NCI-H2107 (cell line): ENCODE measurements at regions not wholly inside any gene's neighbourhood (a gene's known extent, or its start where the extent isn't known, plus 50 kb on each side); places are given as distances from the start of the nearest gene placed in this dataset.

Experiments used
- DNase-seq: peaks from one replicate; lab custom pipeline; 2025; lab: John Stamatoyannopoulos, UW

DNA sequence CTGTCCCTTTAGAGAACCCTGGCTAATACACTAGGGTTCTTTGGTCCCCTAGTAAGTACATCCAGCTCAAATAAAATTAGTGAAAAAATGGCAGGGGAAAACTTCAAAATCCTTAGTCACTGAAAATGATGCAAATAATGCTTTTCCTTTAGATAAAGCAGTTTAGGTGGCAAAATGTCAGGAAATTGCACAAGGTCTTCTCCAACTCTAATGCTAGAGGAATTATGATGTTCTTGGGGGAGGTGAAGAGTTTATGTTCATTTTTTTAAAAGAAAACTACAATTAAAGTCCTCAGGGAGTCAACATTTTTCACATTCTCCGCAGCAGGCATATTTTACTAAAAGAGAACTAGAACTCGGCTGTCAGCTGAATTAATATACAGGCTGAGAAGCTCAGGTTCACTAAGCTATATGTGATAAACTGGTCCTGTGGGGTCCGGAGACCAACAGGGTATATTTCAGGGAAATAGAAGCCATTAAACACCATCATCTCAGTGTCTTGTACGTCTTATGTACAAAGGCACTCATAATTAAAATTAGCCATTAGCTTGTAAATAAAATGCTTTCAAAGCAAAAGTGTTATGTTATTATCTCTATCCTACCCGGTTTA, 1164.7 kb upstream of the AUTS2 start:
- no peak for DNase-seq

DNA sequence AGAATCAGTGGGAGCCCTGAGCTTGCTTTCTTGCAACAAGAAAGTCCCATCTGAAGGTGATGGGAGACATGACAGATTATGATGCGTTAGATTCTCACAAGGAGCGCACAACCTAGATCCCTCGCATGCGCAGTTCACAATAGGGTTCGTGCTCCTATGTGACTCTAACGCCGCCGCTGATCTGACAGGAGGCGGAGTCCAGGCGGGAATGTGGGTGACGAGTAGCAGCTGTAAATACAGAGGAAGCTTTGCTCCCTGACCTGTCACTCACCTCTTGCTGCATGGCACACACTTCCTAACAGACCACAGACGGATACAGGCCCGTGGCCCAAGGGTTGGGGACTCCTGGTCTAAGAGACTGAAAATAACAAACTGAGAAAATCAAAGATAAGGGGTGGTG, 1163.4 kb upstream of the AUTS2 start:
- DNase-seq, result no peak

DNA sequence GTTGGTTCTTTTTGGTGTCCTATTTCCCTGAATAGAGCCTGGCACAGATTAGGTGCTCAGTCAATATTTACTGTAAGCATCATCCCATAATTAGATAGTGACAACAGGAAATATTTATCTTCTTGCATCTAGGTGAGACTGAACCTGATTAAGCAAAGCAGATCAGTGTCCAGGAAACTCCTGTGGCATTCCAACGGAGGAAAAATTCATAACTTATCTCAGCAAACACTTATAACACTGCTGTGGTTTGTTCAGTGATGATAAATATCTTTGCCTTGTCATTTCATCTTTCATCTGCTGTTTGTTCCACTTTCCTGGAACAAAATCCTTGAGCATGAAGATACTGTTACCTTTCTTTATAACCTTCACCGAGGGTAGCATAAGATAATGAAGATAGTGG, 1160.3 kb upstream of the AUTS2 start:
- no peak for DNase-seq

DNA sequence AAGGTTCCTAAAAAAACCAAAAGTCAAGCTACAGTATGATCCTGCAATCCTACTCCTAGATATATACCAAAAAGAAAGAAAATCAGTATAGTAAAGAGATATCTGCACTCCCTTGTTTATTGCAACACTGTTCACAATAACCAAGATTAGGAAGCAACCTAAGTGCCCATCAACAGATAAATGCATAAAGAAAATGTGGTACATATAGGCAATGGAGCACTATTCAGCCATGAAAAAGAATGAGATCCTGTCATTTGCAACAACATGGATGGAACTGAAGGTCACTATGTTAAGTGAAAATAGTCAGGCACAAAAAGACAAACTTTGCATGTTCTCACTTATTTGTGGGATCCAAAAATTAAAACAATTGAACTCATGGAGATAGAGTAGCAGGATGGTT, 1159.5 kb upstream of the AUTS2 start:
- no peak for DNase-seq

DNA sequence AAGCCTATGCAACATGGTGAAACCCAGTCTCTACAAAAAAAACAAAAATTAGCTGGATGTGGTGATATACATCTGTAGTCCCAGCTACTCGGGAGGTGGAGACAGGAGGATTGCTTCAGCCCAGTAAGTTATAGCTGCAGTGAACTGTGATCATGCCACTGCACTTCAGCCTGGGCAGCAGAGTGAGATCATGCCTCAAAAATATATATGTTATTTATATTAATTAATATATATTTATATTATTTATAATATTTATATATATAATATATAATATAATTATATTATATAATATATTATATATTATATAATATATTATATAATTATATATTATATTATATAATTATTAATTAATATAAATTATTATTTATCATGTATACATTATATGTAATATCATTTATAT, 1158.4 kb upstream of the AUTS2 start:
- DNase-seq, result no peak

DNA sequence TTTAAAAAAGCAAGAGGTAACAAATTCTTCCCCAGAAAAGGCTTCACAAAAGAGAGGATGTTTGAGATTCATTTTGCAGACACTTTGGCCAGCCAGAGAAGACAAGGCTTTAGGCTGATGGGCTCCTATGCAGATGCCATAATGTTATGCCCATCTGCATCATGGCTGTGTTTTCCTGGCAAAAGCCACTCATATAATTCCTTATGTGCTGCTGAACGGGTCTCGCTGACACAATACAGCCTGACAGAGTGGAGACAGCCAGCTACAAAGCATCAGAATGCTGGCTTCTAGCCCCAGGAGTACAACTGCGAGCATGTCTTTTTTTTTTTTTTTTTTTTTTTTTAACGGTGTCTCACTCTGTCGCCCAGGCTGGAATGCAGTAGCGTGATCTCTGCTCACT, 1157.4 kb upstream of the AUTS2 start:
- DNase-seq, result no peak

DNA sequence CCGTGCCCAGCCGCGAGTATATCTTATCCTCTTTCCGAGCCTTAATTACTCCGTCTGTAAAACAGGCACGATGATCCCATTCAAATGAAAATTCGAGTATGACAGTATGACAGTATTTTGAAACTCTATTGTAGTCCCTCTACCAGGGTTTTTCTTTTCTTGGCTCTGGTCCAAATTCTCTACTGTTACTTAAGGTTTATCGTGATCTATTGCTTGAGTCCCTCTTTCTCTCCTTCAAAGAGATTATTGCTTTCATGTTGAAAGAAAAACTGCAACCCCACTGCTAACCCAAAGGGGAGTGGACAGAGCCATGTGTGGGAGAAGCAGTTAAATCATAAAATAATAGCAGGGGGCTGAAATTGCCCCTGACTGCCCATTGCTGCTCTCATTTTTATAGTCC, 1156.6 kb upstream of the AUTS2 start:
- DNase-seq, result no peak

DNA sequence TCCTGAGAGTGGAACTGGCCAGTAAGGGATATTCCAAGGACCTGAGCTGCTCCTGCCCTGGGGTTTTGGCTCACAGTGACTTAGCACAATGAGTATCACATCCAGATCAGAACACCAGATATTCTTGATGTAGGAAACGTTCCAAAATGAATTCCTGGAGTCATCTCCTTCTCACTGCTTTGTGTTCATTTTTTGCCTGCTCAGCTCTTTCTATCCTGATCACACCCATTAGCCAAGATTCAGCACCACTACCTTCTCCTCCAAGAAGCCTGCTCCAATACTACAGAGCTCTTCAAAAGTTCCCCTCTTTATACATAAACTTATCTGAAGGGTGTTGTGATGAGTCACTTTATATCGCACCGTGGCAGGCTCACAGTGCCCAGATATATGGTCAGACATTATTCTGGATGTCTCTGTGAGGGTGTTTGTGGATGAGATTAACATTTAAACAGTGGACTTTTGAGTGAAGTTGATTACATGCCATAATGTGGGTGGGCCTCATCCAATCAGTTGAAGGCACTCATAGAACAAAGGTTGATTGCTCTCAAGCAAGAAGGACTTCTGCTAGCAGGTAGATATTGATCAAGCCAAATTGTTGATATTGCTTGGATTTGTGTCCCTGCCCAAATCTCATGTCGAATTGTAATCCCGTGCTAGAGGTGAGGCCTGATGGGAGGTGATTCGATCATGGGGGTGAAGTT, 1155.2 kb upstream of the AUTS2 start:
- no peak for DNase-seq

DNA sequence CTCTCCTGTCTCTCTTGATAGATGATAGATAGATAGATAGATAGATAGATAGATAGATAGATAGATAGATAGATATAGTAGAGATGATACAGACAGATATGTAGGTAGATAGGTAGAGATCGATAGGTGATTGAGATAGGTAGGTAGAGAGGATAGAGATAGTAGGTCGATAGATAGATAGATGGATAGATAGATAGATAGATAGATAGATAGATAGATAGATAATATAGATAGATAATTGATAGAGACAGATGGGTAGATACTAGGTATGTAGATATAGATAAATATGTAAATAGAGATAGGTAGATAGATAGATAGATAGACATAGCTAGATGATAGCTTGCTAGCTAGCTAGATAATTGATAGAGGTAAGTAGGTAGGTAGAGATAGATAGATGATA, 1154.2 kb upstream of the AUTS2 start:
- no peak for DNase-seq

DNA sequence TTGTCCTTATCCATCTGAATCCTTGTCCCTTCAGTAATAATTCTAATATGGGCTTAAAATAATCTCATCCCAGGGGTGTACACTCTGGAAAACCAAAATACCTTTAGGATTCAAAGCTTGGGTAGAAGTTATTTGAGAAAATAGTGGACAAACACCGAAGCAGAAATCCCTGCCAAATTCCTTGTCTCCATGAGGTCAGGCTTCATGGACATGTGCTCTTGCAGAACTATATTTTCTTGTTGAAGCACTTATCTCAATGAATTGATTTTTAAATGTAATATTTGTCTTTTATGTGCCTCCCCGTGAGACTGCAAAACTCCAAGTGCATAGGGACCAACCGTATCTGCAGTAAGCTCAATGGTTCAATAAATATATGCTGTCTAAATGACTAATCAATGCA, 1153.3 kb upstream of the AUTS2 start:
- no peak for DNase-seq

DNA sequence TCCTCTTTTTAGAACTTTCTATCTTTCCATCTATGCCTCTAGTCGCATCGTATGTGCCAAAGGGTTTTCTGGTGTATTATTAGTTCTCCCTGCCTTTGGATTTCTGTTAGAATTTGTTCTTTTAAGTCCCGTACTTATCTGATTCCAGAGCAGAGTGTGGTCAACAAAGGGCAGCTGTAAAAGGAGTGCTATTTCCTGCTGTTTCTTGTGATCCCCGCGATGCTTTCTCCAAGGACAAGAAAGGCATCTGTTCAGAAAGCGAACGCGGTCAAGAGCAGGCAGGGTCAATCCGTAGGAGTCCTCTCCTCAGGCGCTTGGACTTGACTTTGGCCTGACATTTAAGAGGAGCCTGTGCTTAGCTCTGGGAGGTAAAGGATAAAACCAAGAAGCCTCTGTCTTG, 1152.1 kb upstream of the AUTS2 start:
- DNase-seq, result no peak

DNA sequence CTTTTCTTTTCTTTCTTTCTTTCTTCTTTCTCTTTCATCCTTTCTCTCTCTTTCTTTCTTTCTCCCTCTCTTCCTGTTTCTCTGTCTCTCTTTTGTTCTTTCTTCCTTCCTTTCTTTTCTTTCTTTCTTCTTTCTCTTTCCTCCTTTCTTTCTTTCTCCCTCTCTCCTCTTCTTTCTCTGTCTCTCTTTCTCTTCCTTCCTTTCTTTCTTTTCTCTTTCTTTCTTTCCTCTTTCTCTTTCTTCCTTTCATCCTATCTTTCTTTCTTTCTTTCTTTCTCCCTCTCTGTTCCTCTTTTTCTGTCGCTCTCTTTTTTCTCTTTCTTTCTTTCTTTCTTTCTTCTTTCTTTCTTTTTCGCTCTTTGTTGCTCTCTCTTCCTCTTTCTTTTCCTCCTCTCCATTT, 1149.2 kb upstream of the AUTS2 start:
- no peak for DNase-seq

DNA sequence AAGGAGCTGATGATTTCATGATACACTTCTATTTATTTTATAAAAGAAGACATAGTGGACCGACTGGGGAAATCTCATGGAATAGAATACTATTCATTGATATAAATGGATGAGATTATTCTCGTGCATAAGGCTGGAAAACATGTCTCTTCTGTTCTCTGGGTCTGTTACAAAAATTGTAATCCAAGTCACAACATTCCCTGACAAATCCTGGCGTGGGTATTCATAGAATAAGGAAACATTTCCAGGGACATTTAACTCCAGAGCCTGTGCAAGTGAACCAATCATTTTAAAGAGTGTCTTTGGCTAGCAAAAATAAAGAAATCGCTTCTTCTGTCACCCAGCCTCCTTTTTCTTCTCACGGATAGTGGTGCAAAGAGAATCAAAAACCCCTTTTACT, 1148.5 kb upstream of the AUTS2 start:
- DNase-seq, result no peak

DNA sequence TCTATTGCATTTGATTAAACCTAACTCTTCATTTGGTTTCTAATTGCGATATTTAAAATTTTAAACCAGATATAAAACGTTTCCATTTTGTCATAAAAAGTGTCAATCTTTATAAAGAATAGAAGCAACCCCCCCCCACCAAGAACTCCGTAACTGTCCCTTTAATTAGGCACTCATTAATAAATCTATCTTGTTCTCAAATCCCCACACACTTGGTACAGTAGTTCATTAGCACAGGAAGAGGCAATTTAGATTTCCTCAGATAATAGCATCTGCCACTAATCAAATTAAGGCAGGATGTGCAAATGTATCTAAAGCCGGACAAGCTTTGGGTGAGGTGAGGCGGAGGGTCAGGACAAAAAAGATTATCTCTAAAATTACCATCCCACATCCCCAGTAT, 1143.3 kb upstream of the AUTS2 start:
- DNase-seq, result no peak

DNA sequence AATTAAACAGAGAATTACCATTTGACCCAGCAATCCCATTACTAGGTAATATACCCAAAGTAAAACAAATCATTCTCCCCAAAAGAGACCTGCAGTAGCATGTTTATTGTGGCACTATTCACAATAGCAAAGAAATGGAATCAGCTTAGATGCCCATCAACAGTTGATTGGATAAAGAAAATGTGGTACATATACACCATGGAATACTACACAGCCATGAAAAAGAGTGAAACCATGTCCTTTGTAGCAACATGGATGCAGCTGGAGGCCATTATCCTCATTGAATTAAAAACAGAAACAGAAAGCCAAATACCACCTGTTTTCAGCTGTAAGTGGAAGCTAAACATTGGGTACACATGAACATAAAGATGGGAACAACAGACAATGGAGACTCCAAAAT, 1141.8 kb upstream of the AUTS2 start:
- DNase-seq, result no peak

DNA sequence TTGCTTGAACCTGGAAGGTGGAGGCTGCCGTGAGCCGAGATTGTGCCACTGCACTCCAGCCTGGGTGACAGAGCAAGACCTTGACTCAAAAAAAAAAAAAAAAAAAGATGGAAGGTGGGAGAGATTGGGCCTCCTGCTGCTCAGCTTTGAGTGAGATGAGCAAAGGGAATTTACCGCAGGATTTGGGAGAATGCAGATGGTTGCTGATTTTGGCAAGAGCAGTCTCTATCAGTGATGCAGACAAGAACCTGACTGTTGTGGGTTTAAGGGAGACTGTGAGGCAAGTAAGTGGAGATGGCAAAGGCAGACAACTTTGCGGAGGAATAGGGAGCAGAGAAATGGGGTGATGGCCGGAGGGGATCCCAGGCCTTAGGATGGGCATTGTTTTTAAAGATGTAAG, 1140.8 kb upstream of the AUTS2 start:
- no peak for DNase-seq

DNA sequence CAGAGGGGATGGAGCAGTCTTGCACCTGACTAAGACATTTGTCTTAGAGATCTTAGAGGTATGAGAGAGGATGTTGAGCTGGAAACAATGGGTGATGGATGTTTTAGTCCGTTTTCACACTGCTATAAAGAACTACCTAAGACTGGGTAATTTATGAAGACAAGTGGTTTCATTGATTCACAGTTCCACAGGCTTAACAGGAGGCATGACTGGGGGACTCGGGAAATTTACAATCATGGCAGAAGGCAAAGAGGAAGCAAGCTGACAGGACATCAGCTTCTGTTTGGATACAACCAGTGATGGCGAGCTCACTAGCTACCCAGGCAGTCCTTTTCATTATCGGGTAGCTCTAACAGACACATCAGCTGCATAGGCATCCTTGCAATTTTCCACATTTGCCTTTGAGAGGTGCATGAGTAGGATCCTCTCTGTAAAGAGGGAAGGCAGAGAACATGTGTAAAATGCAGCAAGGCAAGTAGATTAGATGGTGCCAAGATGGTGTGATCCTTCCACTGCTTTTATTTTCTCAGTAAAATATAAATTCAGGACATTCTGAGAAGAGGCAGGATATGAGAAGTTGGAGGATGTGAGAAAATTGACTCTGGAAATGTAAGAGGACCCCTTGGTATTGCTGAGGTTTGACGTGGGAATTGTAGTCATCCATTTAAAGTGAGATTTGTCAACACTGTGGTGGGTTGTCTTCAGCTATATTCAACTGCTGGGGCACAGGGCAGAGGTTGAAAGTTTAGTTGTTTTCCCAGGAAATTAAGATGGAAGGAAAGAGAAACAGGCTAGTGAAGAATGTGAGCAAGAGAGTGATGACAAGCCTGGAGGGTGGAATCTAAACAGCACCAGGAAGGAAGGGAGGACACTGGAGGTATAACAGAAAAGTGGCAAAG, 1140.0 kb upstream of the AUTS2 start:
- DNase-seq, result no peak

DNA sequence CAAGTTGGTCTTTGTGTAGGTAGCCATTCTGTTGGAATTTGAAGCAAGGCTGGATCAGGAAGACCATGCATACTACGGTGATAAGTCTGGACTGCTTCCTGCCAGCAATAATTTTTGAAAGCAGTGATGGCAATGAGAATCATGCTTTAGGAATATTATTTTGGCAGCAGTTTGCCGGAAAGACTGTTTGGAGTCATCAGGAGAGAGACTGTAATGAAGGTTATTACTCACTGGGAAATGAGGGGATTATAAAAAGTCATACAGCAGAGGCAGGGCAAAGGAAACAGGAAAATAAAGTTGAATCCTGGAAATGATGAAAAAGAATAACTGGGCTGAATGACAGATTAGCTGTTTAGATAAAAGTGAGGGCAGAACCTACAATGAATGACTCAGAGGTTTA, 1136.8 kb upstream of the AUTS2 start:
- no peak for DNase-seq

DNA sequence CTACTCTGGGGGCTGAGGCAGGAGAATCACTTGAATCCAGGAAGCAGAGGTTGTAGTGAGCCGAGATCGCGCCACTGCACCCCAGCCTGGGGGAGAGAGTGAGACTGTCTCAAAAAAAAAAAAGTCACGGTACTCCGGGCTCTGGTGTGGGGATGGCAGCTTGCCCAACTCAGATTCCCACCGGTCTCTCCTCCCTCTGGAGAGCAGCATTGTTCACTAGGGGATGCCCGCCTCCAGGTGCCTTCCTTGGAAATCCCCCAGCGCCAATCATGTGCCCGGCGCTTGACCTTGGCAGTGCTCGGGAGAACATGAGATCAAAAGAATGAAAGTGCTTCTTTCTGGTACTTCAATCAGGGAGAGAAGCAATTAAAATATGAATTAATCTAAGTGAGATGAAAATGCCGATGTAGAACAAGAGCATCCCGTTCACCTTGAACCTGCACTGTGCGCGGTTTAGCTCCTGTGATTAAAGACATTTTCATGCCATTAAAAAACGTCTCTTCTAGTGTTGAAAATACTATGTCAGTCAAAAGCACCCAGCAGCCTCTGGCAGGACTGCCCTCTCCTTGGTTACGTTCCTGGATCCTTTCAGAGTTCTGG, 1127.3 kb upstream of the AUTS2 start:
- no peak for DNase-seq

DNA sequence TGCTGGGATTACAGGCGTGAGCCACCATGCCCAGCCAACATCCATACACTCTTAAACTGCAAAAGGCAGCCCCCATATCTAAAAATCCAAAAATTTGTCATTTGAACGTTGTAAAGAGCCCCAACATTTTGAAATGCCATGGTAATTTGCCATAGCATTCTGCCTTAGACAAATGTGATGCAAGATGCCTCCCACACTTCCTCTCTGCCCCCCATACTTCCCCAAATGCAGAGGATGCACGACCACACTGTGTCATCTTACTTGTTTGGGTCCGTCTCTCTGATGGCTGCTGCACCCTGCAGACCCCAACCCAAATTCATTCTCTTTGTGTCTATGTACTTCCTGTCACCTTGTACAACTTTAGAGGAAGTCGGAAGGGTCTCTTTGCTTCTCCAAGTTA, 1125.6 kb upstream of the AUTS2 start:
- no peak for DNase-seq

DNA sequence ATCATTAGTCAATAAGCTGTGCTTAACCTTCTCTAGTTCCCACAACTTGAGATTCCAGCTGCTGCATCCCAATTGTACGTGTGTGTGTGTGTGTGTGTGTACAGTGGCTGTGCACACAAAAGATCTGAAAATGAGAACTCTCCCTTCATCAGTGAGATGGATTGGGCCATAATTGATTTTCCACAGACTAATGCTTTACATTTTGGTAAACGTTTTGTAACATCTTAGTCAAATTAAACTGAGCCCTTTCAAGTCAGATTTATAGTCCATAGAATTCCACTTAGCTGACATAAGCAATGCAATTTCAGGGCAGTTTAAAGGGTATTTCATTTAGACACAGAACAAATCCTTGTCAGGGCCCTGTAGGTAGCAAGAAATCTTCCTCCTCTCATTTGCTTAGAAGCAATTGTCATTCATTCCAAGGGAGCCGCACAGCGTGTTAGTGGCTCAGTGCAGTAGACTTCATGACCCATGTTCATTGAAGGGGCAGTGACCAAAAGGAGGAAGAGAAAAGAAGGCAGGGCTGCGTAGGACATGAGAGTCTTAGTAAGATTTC, 1123.5 kb upstream of the AUTS2 start:
- no peak for DNase-seq

DNA sequence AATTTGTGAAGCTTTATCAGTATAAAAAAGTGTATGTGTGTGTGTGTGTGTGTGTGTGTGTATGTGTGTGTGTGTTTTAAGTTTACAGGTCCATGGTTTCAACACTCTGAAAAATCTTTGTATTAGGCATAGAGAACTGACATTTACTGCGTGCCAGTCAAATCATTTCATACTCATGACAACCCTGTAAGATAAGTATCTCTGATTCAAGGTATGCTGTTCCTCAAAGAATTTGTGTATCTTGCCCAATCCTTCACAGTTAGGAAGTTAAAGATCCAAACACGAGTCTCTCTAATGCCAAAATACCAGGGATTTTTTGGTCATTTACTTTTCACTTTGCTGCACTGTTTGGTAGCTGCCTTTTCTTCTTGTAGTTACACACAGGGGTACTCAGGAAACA, 1121.3 kb upstream of the AUTS2 start:
- no peak for DNase-seq

DNA sequence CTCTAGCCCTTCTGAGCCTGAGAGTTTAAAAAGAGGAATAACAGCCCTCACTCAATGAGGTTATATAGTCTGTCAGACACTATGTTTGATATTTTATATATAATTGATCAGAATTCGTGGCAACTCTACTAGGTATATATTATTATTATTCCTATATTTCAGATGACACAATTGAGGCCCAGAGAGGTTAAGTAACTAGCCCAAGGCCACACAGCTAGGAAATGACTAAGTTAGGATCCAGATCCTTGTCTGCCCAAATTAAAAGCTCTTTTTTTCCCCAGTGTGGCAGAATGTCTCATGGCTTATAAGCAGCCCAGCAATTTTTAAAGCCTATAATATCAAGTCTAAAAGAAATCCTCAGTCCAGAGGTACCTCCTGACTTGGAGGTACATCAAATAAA, 1119.9 kb upstream of the AUTS2 start:
- DNase-seq, result no peak
